GM18508 (cell line): ENCODE measurements at regions not wholly inside any gene's neighbourhood (a gene's known extent, or its start where the extent isn't known, plus 50 kb on each side); places are given as distances from the start of the nearest gene placed in this dataset.
"Not testable (repeated sequence)": the region's sequence is repeated elsewhere in the genome, so short reads cannot be mapped to it uniquely, and the experiment has no call there.

ENCODE experiments used
- ATAC-seq: cut with Tn5 transposase; IDR thresholded peaks from one replicate; pipeline ENCODE4 v1.9.1; 2021; ENCODE audit warnings: moderate number of reproducible peaks; ENCODE audit not compliant: insufficient read depth, unreplicated experiment

- not testable (repeated sequence) for ATAC-seq
These were observed 63.1 kb downstream of the TRIM43 start for GRCh38 chr2:95654897-95655296.

DNA sequence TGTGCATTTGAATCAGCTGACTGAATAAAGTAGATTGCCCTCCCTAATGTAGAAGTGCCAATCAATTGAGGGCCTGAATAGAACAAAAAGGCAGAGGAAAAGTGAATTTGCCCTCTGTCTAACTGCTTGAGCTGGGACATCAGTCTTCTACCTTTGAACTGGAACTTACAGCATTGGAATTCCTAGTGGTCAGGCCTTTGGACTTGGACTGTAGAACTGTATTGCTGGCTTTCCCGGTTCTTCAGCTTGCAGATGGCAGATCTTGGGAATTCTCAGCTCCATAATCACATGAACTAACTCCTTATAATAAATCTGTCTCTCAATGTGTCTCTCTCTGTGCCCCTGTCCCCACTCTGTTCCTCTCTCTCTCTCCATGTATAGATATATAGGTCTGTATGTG lies 64.8 kb downstream of the TRIM43 start:
- not testable (repeated sequence) for ATAC-seq

- ATAC-seq = not testable (repeated sequence)
These were observed 66.1 kb downstream of the TRIM43 start for GRCh38 chr2:95657937-95658336.

- ATAC-seq = not testable (repeated sequence)
These were observed 69.2 kb downstream of the TRIM43 start for GRCh38 chr2:95660766-95661562.

GRCh38 chr2:95663471-95664441 lies 72.0 kb downstream of the TRIM43 start:
- ATAC-seq = not testable (repeated sequence)

- ATAC-seq = not testable (repeated sequence)
These were observed 74.8 kb downstream of the TRIM43 start for GRCh38 chr2:95666636-95667035.

DNA sequence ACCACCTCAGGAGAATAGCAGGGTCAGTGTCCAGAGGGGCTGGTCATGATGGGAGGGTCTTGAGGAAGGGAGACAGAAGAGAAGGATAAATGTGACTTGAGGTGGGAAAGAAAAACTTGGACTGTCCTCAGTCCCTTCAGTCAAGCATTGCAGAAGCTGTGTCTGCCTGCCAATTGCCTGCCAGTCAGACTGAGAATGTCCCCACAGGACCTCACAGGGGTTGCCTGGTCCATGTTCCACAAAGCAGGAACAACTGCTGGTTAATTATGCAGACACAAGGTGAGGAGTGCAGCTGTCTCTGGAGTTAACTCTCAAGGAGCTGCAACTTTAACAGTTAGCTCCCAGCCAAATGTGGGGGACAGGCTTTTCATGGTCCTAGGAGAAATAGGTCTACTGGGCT lies 75.7 kb downstream of the TRIM43 start:
- no peak for ATAC-seq

DNA sequence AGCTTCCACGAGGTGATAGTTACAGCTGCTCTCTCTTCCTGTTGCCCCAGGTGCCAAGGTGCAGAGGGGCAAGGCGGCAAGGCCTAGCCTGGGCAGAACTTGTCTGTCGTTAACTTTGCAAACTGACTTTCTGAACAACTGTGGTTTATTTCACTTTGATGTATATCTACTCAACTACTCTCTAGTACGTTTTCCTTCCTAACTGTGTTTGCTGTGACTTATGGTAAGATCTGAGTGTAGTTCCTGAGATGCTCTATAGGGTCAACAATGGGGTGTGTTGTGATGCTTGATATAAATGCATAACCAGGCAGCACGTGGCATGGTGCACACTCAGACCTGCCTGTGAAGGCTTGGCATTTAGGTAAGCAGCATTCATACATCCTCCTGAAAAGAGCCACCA lies 77.1 kb downstream of the TRIM43 start:
- ATAC-seq = not testable (repeated sequence)

GRCh38 chr2:95669441-95669991 lies 77.7 kb downstream of the TRIM43 start:
- ATAC-seq = no peak

GRCh38 chr2:95670167-95670566 lies 78.4 kb downstream of the TRIM43 start:
- no peak for ATAC-seq

DNA sequence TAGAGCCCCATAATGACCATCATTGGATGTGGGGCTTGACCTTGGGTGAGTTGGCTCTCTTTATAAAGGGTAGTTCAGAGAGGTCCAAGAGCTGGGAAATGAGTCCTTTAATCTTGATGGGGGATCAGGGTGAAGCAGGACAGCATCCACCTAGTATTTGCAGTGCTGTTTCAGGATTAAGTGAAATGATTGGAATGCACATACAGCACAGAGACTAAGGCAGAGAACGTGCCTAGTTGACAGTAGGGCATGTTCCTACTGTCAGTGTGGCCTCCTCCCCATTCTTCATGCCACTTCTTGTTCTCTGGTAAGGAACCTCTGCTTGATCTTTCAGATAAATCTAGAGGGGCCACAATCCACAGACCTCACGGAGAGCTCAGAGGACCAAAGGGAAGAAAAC lies 78.9 kb downstream of the TRIM43 start:
- ATAC-seq = no peak

DNA sequence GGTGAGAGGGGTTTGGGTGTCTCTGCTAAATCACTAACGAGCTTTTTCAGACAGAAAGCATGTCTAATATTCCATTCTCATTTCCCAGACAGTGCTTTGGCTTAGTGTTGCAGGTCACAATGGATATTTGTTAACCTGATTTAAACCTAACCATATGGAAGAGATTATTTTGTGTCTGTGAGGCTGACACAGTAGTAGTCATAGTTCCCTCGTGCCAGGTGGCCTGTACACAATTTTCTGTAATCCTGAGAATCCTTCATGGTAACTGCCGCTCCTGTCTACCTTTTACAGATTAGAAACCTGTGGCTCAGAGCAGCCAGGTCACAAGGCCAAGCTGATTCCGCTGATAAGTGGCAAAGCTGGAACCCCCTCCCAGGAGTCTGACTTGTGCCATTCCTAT lies 79.4 kb downstream of the TRIM43 start:
- ATAC-seq = not testable (repeated sequence)

GRCh38 chr2:95671992-95672391 lies 80.2 kb downstream of the TRIM43 start:
- not testable (repeated sequence) for ATAC-seq

GRCh38 chr2:95672500-95672899 lies 80.7 kb downstream of the TRIM43 start:
- not testable (repeated sequence) for ATAC-seq

DNA sequence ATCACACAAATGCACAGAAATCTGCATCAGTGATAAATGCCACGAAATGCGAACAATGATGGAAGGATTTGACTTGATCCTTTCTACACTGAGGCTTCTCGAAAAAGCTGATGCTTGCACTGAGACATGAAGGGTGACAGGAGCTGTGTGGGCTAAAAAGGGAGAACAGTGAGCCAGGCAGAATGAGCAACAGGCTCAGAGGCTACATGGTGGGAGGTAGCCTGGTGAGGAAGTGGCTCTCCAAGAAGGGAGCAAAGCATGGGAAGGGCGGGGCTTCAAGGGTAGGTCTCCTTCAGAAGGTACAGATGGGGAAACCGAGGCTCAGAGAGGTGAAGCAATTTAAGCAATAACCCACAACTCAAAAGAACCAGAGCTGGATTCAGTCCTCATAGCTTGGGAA lies 82.4 kb downstream of the TRIM43 start:
- ATAC-seq = no peak

- ATAC-seq = not testable (repeated sequence)
These were observed 84.8 kb downstream of the TRIM43 start for GRCh38 chr2:95676573-95676972.

DNA sequence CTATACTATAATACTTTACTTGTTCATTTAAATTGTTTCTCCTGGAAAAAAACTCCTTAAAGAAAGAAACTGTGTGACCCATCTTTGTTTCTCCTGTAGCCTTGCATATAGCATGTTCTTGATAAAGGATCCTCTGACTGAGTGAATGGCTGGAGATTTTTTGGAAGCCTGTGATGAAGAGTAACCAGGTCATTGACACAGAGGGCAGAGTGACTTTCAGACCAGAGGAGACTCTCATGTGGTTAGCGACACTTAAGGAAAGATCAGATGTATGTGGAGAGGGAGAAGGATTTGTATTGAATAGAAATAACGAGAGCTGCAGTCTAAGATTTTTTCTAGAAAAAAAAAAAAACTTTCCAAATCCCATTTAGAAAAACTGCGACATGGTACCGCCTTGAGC lies 85.5 kb downstream of the TRIM43 start:
- ATAC-seq = no peak

DNA sequence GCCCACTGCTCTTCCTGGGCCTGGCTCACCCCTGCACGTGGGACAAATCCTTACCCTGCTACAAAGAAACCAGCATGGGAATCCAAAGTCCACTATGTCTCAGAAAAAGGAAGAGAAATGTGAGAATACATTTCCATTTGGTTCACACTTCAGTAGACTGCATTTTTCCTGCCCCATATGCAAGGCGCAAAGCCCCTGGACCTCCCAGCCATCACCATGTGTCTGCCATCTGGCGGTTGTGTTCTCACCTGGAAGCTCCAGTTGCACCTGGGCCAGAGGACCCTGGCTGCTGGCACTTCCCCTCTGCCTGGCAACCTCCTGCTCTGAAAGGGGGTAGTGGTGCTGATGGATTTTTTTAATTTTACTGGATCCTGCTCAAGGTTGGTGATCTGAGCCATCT lies 86.0 kb downstream of the TRIM43 start:
- not testable (repeated sequence) for ATAC-seq

DNA sequence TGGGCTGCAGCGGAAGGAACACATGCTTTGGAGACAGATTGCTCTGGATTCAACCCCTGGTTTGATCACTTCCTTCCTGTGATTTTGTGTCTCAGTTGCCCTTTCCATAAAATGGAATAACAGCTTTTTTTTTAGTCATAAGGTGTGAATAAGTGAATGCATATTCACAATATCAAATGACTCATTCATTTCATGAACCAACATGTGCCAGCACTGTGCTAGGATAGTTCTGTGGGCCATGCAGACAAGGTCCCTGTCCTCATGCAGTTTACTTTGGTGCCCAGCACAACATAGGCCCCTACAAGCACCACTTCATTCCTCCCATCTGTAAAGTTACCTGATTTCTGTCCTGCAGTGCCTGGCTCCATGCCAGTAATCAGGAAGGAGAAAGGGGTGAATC lies 89.4 kb downstream of the TRIM43 start:
- ATAC-seq = not testable (repeated sequence)

- ATAC-seq = not testable (repeated sequence)
These were observed 89.8 kb downstream of the TRIM43 start for GRCh38 chr2:95681589-95682081.
